ENCODE measurements at regions not wholly inside any gene's neighbourhood (a gene's known extent, or its start where the extent isn't known, plus 50 kb on each side); places are given as distances from the start of the nearest gene placed in this dataset.

DNA sequence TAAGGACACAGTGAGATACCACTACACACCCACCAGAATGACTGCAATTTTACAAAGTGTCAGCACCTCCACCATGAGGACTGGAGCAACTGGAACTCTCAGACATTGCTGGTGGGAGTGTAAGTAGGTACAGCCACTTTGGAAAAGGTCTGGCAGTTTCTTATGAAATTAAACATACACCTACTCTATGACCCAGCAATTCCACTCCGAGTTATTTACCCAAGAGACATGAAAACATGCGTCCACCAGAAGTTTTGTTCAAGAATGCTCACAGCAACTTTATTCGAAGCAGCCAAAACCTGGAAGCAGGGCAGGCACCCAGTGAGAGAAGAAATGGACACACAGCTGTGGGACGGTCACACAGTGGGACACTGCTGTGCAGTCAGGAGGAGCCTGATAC is 384.0 kb downstream of the SOX9 start:
- POLR2A ChIA-PET = no interaction called here
- no peaks in the 10 kb centered on the region for H3K4me1 Mint-ChIP-seq

GRCh38 chr17:72506773-72507172 is 386.0 kb downstream of the SOX9 start:
- no peak overlapping the region for H3K4me3 Mint-ChIP-seq
- no peaks in the 10 kb centered on the region for H3K4me1 Mint-ChIP-seq
- no peaks in the 10 kb centered on the region for H3K36me3 Mint-ChIP-seq (ENCODE audit: low read depth)
- CTCF ChIA-PET = no interaction called here
- no peak for DNase-seq
- H3K27me3 Mint-ChIP-seq = no peaks in the 10 kb centered on the region
- peaks cover 2% of the 10 kb centered on the region for H3K9me3 Mint-ChIP-seq
- no peak overlapping the region for H3K27ac Mint-ChIP-seq
- POLR2A ChIA-PET = no interaction called here

More for the DNA sequence above, 384.0 kb downstream of the SOX9 start:
- Mint-ChIP-seq H3K27ac (no peak overlapping the region), H3K27me3 (no peaks in the 10 kb centered on the region), H3K9me3 (peaks cover 2% of the 10 kb centered on the region), H3K36me3 (ENCODE audit: low read depth) (no peaks in the 10 kb centered on the region), H3K4me3 (no peak overlapping the region)
- CTCF ChIA-PET = no interaction called here
- DNase-seq = no peak

- H3K4me1 Mint-ChIP-seq = no peaks in the 10 kb centered on the region
- CTCF ChIA-PET = no interaction called here
- no peak for DNase-seq
- H3K9me3 Mint-ChIP-seq = peaks cover 2% of the 10 kb centered on the region
- no peak overlapping the region for H3K27ac Mint-ChIP-seq
- no peaks in the 10 kb centered on the region for H3K27me3 Mint-ChIP-seq
- POLR2A ChIA-PET = no interaction called here
- no peak overlapping the region for H3K4me3 Mint-ChIP-seq
- no peaks in the 10 kb centered on the region for H3K36me3 Mint-ChIP-seq (ENCODE audit: low read depth)
Observed at GRCh38 chr17:72507370-72507769, 386.6 kb downstream of the SOX9 start.

DNA sequence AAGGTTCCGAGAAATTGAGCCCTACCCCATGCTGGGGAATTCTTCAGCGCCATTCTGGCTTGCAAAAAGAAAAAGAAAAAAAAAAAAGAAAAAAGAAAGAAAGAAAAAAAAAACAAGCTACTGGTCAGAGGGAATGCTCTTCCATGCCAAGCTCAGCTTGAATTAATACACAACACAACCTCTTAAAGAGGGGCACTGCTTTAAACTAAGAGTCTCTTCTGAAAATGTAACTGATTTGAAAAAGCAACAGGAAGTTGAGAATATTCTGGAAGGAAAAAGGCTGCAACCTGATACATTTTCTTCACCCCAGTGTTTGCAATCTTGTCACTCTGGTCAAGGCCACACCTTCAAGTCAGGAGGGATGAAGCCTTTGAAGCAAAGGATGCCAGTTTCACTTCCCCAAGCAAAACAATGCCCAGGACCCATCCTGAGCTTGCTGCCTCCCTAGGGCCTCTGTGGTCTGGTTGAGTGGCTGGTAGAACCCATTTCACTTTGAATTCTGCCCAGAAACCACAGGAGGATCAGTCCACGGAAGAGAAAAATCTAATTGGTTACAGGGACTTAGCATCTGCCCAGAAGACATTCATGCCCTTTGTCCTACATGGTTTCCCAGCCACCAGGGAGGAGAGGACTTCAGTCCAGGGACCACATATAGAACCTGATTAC is 389.7 kb downstream of the SOX9 start:
- Mint-ChIP-seq H3K27me3 (no peaks in the 10 kb centered on the region), H3K36me3 (ENCODE audit: low read depth) (no peaks in the 10 kb centered on the region), H3K27ac (no peak overlapping the region), H3K4me3 (no peak overlapping the region), H3K4me1 (no peaks in the 10 kb centered on the region), H3K9me3 (peaks cover 2% of the 10 kb centered on the region)
- no peak for DNase-seq
- ChIA-PET POLR2A (no interaction called here), CTCF (interaction anchor here (0.6 kb wide), 1 partner anchor 422 kb away, joined by 4 read pairs; no protein-coding TSS in a partner anchor)

GRCh38 chr17:72511242-72511641 is 390.4 kb downstream of the SOX9 start:
- Mint-ChIP-seq H3K4me1 (no peaks in the 10 kb centered on the region), H3K36me3 (ENCODE audit: low read depth) (no peaks in the 10 kb centered on the region), H3K4me3 (no peak overlapping the region), H3K9me3 (no peaks in the 10 kb centered on the region), H3K27me3 (no peaks in the 10 kb centered on the region), H3K27ac (no peak overlapping the region)
- ChIA-PET CTCF (no interaction called here), POLR2A (no interaction called here)
- DNase-seq = no peak

- no peaks in the 10 kb centered on the region for H3K4me1 Mint-ChIP-seq
- H3K36me3 Mint-ChIP-seq (ENCODE audit: low read depth) = no peaks in the 10 kb centered on the region
- no peaks in the 10 kb centered on the region for H3K9me3 Mint-ChIP-seq
- H3K4me3 Mint-ChIP-seq = no peak overlapping the region
- ChIA-PET CTCF (no interaction called here), POLR2A (no interaction called here)
- no peaks in the 10 kb centered on the region for H3K27me3 Mint-ChIP-seq
- no peak for DNase-seq
- H3K27ac Mint-ChIP-seq = no peak overlapping the region
Observed at GRCh38 chr17:72511874-72512273, 391.1 kb downstream of the SOX9 start.

GRCh38 chr17:72512649-72513556 is 392.1 kb downstream of the SOX9 start:
- Mint-ChIP-seq H3K27ac (no peak overlapping the region), H3K4me1 (no peaks in the 10 kb centered on the region), H3K4me3 (no peak overlapping the region), H3K9me3 (no peaks in the 10 kb centered on the region), H3K36me3 (ENCODE audit: low read depth) (no peaks in the 10 kb centered on the region), H3K27me3 (peaks cover 6% of the 10 kb centered on the region)
- ChIA-PET CTCF (interaction anchor here (0.7 to 0.9 kb wide), 2 partner anchors 162 to 677 kb away, joined by 3 to 6 read pairs; no protein-coding TSS in a partner anchor), POLR2A (no interaction called here)
- DNase-seq = no peak

- Mint-ChIP-seq H3K4me3 (no peak overlapping the region), H3K4me1 (no peaks in the 10 kb centered on the region), H3K27me3 (peaks cover 12% of the 10 kb centered on the region), H3K36me3 (ENCODE audit: low read depth) (no peaks in the 10 kb centered on the region), H3K27ac (no peak overlapping the region), H3K9me3 (no peaks in the 10 kb centered on the region)
- POLR2A ChIA-PET = no interaction called here
- CTCF ChIA-PET = interaction anchor here (0.7 kb wide), 1 partner anchor 74 kb away, joined by 3 read pairs; no protein-coding TSS in a partner anchor
- no peak for DNase-seq
Observed at GRCh38 chr17:72514321-72514861, 393.6 kb downstream of the SOX9 start.

- ChIA-PET CTCF (no interaction called here), POLR2A (no interaction called here)
- DNase-seq = no peak
- Mint-ChIP-seq H3K4me3 (no peak overlapping the region), H3K36me3 (ENCODE audit: low read depth) (no peaks in the 10 kb centered on the region), H3K9me3 (no peaks in the 10 kb centered on the region), H3K27me3 (peaks cover 12% of the 10 kb centered on the region), H3K4me1 (no peaks in the 10 kb centered on the region), H3K27ac (no peak overlapping the region)
Observed at GRCh38 chr17:72514891-72515290, 394.1 kb downstream of the SOX9 start.

GRCh38 chr17:72515291-72516065 is 394.7 kb downstream of the SOX9 start:
- POLR2A ChIA-PET = no interaction called here
- Mint-ChIP-seq H3K36me3 (ENCODE audit: low read depth) (no peaks in the 10 kb centered on the region), H3K4me1 (no peaks in the 10 kb centered on the region), H3K27ac (no peak overlapping the region), H3K27me3 (peaks cover 12% of the 10 kb centered on the region), H3K9me3 (no peaks in the 10 kb centered on the region), H3K4me3 (no peak overlapping the region)
- DNase-seq = no peak
- CTCF ChIA-PET = no interaction called here

GRCh38 chr17:72516772-72517399 is 396.1 kb downstream of the SOX9 start:
- Mint-ChIP-seq H3K27ac (no peak overlapping the region), H3K36me3 (ENCODE audit: low read depth) (no peaks in the 10 kb centered on the region), H3K9me3 (no peaks in the 10 kb centered on the region), H3K4me3 (no peak overlapping the region), H3K27me3 (peaks cover 12% of the 10 kb centered on the region), H3K4me1 (no peaks in the 10 kb centered on the region)
- no peak for DNase-seq
- ChIA-PET POLR2A (no interaction called here), CTCF (no interaction called here)

- H3K27ac Mint-ChIP-seq = no peak overlapping the region
- POLR2A ChIA-PET = no interaction called here
- CTCF ChIA-PET = no interaction called here
- H3K4me1 Mint-ChIP-seq = no peaks in the 10 kb centered on the region
- peaks cover 12% of the 10 kb centered on the region for H3K27me3 Mint-ChIP-seq
- no peak for DNase-seq
- no peaks in the 10 kb centered on the region for H3K36me3 Mint-ChIP-seq (ENCODE audit: low read depth)
- H3K4me3 Mint-ChIP-seq = no peak overlapping the region
- no peaks in the 10 kb centered on the region for H3K9me3 Mint-ChIP-seq
Observed at GRCh38 chr17:72517413-72518158, 396.8 kb downstream of the SOX9 start.

Data from activated CD4-positive, alpha-beta T cell treated with anti-CD3 and anti-CD28 coated beads, Interleukin-2, amount 10 ng/mL, durations not matched to agents 7 days and 5 days (primary cell).